K562 (cell line): ENCODE measurements at regions not wholly inside any gene's neighbourhood (a gene's known extent, or its start where the extent isn't known, plus 50 kb on each side); places are given as distances from the start of the nearest gene placed in this dataset.

Source experiments
- ATAC-seq: fragments of 200-7000 bp; cut with Tn5 transposase; 3 replicates; pipeline ENCODE4 v1.9.1; 2020; ENCODE audit warnings: moderate library complexity
- BruUV-seq: library from RNA; stranded (reverse); fragments of 400-500 nt; replicated peaks from 2 replicates; lab custom pipeline; 2021; lab: Mats Ljungman, UMichigan
- CTCF ChIA-PET: fragments of 300-600 bp; formaldehyde crosslinking; extraction: SDS; loops from one replicate; lab custom pipeline; 2021; ENCODE audit warnings: low intra/inter-chr PET ratio; lab: Yijun Ruan, JAX
- POLR2A ChIA-PET: fragments of 300-600, 350-650 bp; sonication (Branson Sonifier 250); formaldehyde crosslinking; extraction: SDS; loops from one replicate; lab custom pipeline; 2021; ENCODE audit warnings: antibody characterized with exemption, inconsistent platforms; lab: Yijun Ruan, JAX
- DNase-seq, 4 experiments: peaks; one replicate each; pipeline versions ENCODE4 v3.0.0 to v3.0.0-alpha.2; 2011 to 2018; ENCODE audit warnings: low spot score in 3 of 4, mixed read lengths in 3 of 4; ENCODE audit errors: extremely low read depth in 1 of 4
- FAIRE-seq: peaks from 2 replicates; lab custom pipeline; 2011; peaks lifted over from hg19 to GRCh38; lab: Jason Lieb, UNC
- H2AFZ ChIP-seq: 2 replicates; pipeline ENCODE4 v1.6.0; 2011; ENCODE audit warnings: low read depth, low read length, control low read depth, inconsistent platforms
- H3K27ac ChIP-seq: fragments of 200-600 bp; 3 replicates; pipeline ENCODE4 v1.8.0; 2011; ENCODE audit warnings: low read depth, mild to moderate bottlenecking, control low read depth, inconsistent platforms, low read length, moderate library complexity, mixed read lengths; ENCODE audit errors: extremely low read depth
- H3K27me3 ChIP-seq, 2 experiments: fragments of 300-600 bp in 1 of 2; 2 replicates in 1 of 2; 3 replicates in 1 of 2; pipeline versions ENCODE4 v1.6.0 to v1.8.0; 2011; ENCODE audit warnings: inconsistent platforms in 2 of 2, low read length in 2 of 2, mild to moderate bottlenecking in 1 of 2, mixed read lengths in 1 of 2, moderate library complexity in 1 of 2; ENCODE audit not compliant: control insufficient read depth in 2 of 2, insufficient read depth in 2 of 2
- H3K36me3 ChIP-seq: fragments of 300-600 bp; 3 replicates; pipeline ENCODE4 v1.8.0; 2011; ENCODE audit warnings: mild to moderate bottlenecking, low read length, inconsistent platforms; ENCODE audit not compliant: control insufficient read depth, insufficient read depth
- H3K4me1 ChIP-seq, 2 experiments: fragments of 200-600 bp in 1 of 2; replicated peaks in 1 of 2; 2 replicates in 1 of 2; 3 replicates in 1 of 2; pipeline versions ENCODE4 v1.5.1 to v1.8.0; 2011; ENCODE audit warnings: inconsistent platforms in 2 of 2, low read length in 2 of 2, mild to moderate bottlenecking in 1 of 2, mixed read lengths in 1 of 2, moderate library complexity in 1 of 2; ENCODE audit not compliant: control insufficient read depth in 2 of 2, insufficient read depth in 2 of 2
- H3K4me2 ChIP-seq: 2 replicates; pipeline ENCODE4 v1.6.1; 2011; ENCODE audit warnings: low read length, control low read depth, inconsistent platforms, mixed read lengths; ENCODE audit not compliant: insufficient read depth
- H3K4me3 ChIP-seq: fragments of 200-600 bp; sonication (generic), shearing (Covaris generic); 2 replicates; pipeline ENCODE4 v1.5.1; 2016; ENCODE audit warnings: control low read depth, inconsistent platforms
- H3K79me2 ChIP-seq: fragments of 200-600 bp; 3 replicates; pipeline ENCODE4 v1.8.0; 2011; ENCODE audit warnings: low read length, inconsistent platforms; ENCODE audit not compliant: control insufficient read depth, insufficient read depth
- H3K9ac ChIP-seq, 2 experiments: 2 replicates each; pipeline versions ENCODE4 v1.6.0 to v1.6.1; 2011; ENCODE audit warnings: low read depth in 2 of 2, low read length in 2 of 2, control low read depth in 1 of 2, inconsistent platforms in 1 of 2, mild to moderate bottlenecking in 1 of 2, mixed read lengths in 1 of 2; ENCODE audit not compliant: insufficient read depth in 1 of 2
- H3K9me1 ChIP-seq: one replicate; pipeline ENCODE4 v1.6.0; 2011; ENCODE audit warnings: inconsistent platforms, mild to moderate bottlenecking, low read length, moderate library complexity; ENCODE audit not compliant: control insufficient read depth, insufficient read depth
- H3K9me3 ChIP-seq: replicated peaks from 2 replicates; pipeline ENCODE4 v1.5.1; 2011; ENCODE audit warnings: low read depth, low read length, inconsistent platforms; ENCODE audit not compliant: control insufficient read depth, insufficient read depth
- H4K20me1 ChIP-seq: replicated peaks from 2 replicates; pipeline ENCODE4 v1.6.1; 2011; ENCODE audit warnings: low read length, inconsistent platforms, mixed read lengths; ENCODE audit not compliant: control insufficient read depth, insufficient read depth
- ILF3 ChIP-seq: fragments of 450-650 bp; IDR thresholded peaks from 2 replicates; pipeline ENCODE4 v1.6.1; 2018; ENCODE audit warnings: antibody characterized with exemption, mild to moderate bottlenecking, moderate library complexity, borderline replicate concordance
- KDM2B ChIP-seq: fragments of 250-450 bp; sonication (Bioruptor Pico); IDR thresholded peaks from 2 replicates; pipeline ENCODE4 v1.8.0; 2021; ENCODE audit warnings: mild to moderate bottlenecking, moderate library complexity
- RUNX1 ChIP-seq: sonication (generic); IDR thresholded peaks from 2 replicates; pipeline ENCODE4 v1.6.1; 2016; ENCODE audit warnings: antibody characterized with exemption, low read depth
- SMARCC2 ChIP-seq: fragments of 450-650 bp; IDR thresholded peaks from 2 replicates; pipeline ENCODE4 v1.6.1; 2017; ENCODE audit warnings: antibody characterized with exemption, moderate library complexity, mild to moderate bottlenecking, low read depth
- ZBTB8A ChIP-seq: fragments of 450-650 bp; IDR thresholded peaks from 2 replicates; pipeline ENCODE4 v1.6.1; 2018; ENCODE audit warnings: mild to moderate bottlenecking, moderate library complexity; ENCODE audit not compliant: partially characterized antibody
- ZC3H8 ChIP-seq: fragments of 450-650 bp; IDR thresholded peaks from 2 replicates; pipeline ENCODE4 v1.6.1; 2017
- ZHX1 ChIP-seq: fragments of 150-350 bp; conservative IDR thresholded peaks from 2 replicates; pipeline ENCODE4 v1.6.1; 2014; ENCODE audit warnings: low read length
- ZNF561 ChIP-seq: fragments of 450-650 bp; formaldehyde crosslinking; conservative IDR thresholded peaks from 2 replicates; pipeline ENCODE4 v1.4.0; 2020; ENCODE audit warnings: mild to moderate bottlenecking, moderate library complexity
- ZNF586 ChIP-seq: fragments of 450-650 bp; formaldehyde crosslinking; conservative IDR thresholded peaks from 2 replicates; pipeline ENCODE4 v1.4.0; 2020; ENCODE audit warnings: mild to moderate bottlenecking, moderate library complexity
- ZNF668 ChIP-seq: fragments of 250-450 bp; sonication (Bioruptor Pico); IDR thresholded peaks from 2 replicates; pipeline ENCODE4 v1.8.0; 2022; ENCODE audit warnings: mild to moderate bottlenecking, inconsistent platforms
- ZNF740 ChIP-seq, 3 experiments: fragments of 200-800 bp in 1 of 3; sonication (Bioruptor generic) in 1 of 3; sonication (generic) in 1 of 3; formaldehyde crosslinking in 1 of 3; IDR thresholded peaks; 2 replicates each; pipeline versions ENCODE4 v1.6.1 to v1.8.0; 2016 to 2022; ENCODE audit warnings: mild to moderate bottlenecking in 2 of 3, missing compliant biosample characterization in 2 of 3, missing genetic modification characterization in 2 of 3, missing genetic modification reagents in 1 of 3
- WGBS: fragments of 100-300 bp; shearing (Covaris generic); methylation state at CpG from one replicate; pipeline ENCODE4 v1.1.6; 2016; ENCODE audit warnings: low coverage, mixed read lengths; ENCODE audit not compliant: insufficient coverage; ENCODE audit errors: missing lambda C conversion rate; 5-methylcytosine and 5-hydroxymethylcytosine counted together
- in situ Hi-C: fragments of 300-500 bp; cut with MboI; formaldehyde crosslinking; loops from 4 replicates; pipeline ENCODE4 v1.15.0; 2018; ENCODE audit warnings: inconsistent platforms, mixed read lengths
- intact Hi-C: fragments of 100-400 bp; cut with micrococcal nuclease; formaldehyde crosslinking; loops from 2 replicates; pipeline ENCODE4 v1.14.2; 2022
- TF ChIP-seq, protein P1 (sequence below): sonication (generic); formaldehyde crosslinking; IDR thresholded peaks from 2 replicates; pipeline ENCODE4 v1.8.1; 2022; ENCODE audit warnings: missing genetic modification reagents

GRCh38 chr7:8982338-8982992, 549.1 kb downstream of the NXPH1 start:
- H2AFZ ChIP-seq: no peak overlapping the region
- H3K4me1 ChIP-seq: no peaks in the 10 kb centered on the region
- H3K9me3 ChIP-seq: no peaks in the 10 kb centered on the region
- H3K9ac ChIP-seq: no peak overlapping the region
- ATAC-seq (no peak), DNase-seq (no peak), FAIRE-seq (no peak)
- H3K79me2 ChIP-seq: no peaks in the 10 kb centered on the region
- no TSS peak for BruUV-seq
- no peak for TF ChIP-seq ZBTB8A
- TF ChIP-seq ZNF740 (CRISPR knock-in tag; IDR thresholded peaks at IDR 0.05): no peak
- no peak for TF ChIP-seq ZNF740 (tag; IDR thresholded peaks at IDR 0.05)
- no peak for TF ChIP-seq SMARCC2
- no peak for TF ChIP-seq ILF3
- TF ChIP-seq ZNF668 (CRISPR knock-in tag): no peak
- TF ChIP-seq, protein P1, sequence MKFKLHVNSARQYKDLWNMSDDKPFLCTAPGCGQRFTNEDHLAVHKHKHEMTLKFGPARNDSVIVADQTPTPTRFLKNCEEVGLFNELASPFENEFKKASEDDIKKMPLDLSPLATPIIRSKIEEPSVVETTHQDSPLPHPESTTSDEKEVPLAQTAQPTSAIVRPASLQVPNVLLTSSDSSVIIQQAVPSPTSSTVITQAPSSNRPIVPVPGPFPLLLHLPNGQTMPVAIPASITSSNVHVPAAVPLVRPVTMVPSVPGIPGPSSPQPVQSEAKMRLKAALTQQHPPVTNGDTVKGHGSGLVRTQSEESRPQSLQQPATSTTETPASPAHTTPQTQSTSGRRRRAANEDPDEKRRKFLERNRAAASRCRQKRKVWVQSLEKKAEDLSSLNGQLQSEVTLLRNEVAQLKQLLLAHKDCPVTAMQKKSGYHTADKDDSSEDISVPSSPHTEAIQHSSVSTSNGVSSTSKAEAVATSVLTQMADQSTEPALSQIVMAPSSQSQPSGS (CRISPR knock-in tag): no peak
- TF ChIP-seq ZNF561 (CRISPR knock-in tag): no peak
- no peak for TF ChIP-seq ZHX1
- no peak for TF ChIP-seq ZNF586 (CRISPR knock-in tag)
- TF ChIP-seq RUNX1: no peak
- TF ChIP-seq KDM2B (CRISPR knock-in tag): no peak
- TF ChIP-seq ZC3H8: no peak
- H3K27me3 ChIP-seq: no peaks in the 10 kb centered on the region
- in situ Hi-C loops (no loop called here), intact Hi-C loops (no loop called here)
- WGBS: 7% methylated on average over 2 of the region's 2 CpGs
- H3K27ac ChIP-seq: no peak overlapping the region
- POLR2A ChIA-PET: interaction anchor here (1.2 kb wide), 1 partner anchor 12 kb away, joined by 4 read pairs; no protein-coding TSS in a partner anchor
- H3K36me3 ChIP-seq: no peaks in the 10 kb centered on the region
- CTCF ChIA-PET: no interaction called here
- H4K20me1 ChIP-seq: no peaks in the 10 kb centered on the region
- H3K9me1 ChIP-seq: no peaks in the 10 kb centered on the region
- no peak overlapping the region for H3K4me3 ChIP-seq
- H3K4me2 ChIP-seq: no peak overlapping the region
